ENCODE measurements at regions not wholly inside any gene's neighbourhood (a gene's known extent, or its start where the extent isn't known, plus 50 kb on each side); places are given as distances from the start of the nearest gene placed in this dataset.

DNA sequence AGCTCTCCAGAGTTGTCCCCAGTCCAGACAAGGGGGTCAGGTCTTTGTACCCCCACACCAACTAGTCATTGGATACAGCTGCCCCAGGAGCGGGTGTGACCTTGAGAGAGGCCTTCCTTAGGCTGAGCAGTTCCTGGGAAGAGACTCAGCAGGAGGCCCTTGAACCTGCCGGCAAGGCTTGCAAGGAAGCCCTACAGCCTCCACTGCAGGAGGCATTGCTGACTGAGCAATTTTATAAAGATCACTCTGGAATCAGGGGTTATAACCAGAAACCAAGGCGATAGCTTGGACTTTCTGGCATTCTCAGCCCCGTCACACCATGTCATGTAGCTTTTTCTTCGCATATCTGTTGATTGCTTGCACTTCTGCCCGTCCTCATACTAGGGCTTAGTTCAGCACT is 291.3 kb upstream of the CRY1 start:
- Histone ChIP-seq H3K36me3 (ENCODE audit: insufficient read depth, low read length) (no peaks in the 10 kb centered on the region), H3K27me3 (ENCODE audit: insufficient read depth, low read length) (no peaks in the 10 kb centered on the region), H3K9me2 (ENCODE audit: low read depth, low read length) (no peaks in the 10 kb centered on the region), H3K9ac (ENCODE audit: low read length) (no peak overlapping the region), H3K79me2 (ENCODE audit: insufficient read depth, low read length) (no peaks in the 10 kb centered on the region), H3K4me2 (ENCODE audit: low read length) (no peak overlapping the region), H3K27ac (ENCODE audit: low read depth, low read length, poor library complexity, severe bottlenecking) (no peak overlapping the region), H4K20me1 (ENCODE audit: insufficient read depth, low read length) (no peaks in the 10 kb centered on the region), H2AFZ (ENCODE audit: low read length) (no peak overlapping the region), H3K4me3 (ENCODE audit: low read depth, low read length, poor library complexity, severe bottlenecking) (no peak overlapping the region), H3K9me3 (ENCODE audit: low read length) (no peaks in the 10 kb centered on the region), H3K4me1 (ENCODE audit: insufficient read depth, low read length, severe bottlenecking) (no peaks in the 10 kb centered on the region), H3F3A (ENCODE audit: insufficient read depth, low read length) (no peaks in the 10 kb centered on the region)
- TF ChIP-seq, protein P1, sequence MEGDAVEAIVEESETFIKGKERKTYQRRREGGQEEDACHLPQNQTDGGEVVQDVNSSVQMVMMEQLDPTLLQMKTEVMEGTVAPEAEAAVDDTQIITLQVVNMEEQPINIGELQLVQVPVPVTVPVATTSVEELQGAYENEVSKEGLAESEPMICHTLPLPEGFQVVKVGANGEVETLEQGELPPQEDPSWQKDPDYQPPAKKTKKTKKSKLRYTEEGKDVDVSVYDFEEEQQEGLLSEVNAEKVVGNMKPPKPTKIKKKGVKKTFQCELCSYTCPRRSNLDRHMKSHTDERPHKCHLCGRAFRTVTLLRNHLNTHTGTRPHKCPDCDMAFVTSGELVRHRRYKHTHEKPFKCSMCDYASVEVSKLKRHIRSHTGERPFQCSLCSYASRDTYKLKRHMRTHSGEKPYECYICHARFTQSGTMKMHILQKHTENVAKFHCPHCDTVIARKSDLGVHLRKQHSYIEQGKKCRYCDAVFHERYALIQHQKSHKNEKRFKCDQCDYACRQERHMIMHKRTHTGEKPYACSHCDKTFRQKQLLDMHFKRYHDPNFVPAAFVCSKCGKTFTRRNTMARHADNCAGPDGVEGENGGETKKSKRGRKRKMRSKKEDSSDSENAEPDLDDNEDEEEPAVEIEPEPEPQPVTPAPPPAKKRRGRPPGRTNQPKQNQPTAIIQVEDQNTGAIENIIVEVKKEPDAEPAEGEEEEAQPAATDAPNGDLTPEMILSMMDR (IDR thresholded peaks at IDR 0.05; ENCODE audit: low read length), result no peak
- TF ChIP-seq EZH2 (IDR thresholded peaks at IDR 0.05; ENCODE audit: borderline replicate concordance, low read length), result no peak

DNA sequence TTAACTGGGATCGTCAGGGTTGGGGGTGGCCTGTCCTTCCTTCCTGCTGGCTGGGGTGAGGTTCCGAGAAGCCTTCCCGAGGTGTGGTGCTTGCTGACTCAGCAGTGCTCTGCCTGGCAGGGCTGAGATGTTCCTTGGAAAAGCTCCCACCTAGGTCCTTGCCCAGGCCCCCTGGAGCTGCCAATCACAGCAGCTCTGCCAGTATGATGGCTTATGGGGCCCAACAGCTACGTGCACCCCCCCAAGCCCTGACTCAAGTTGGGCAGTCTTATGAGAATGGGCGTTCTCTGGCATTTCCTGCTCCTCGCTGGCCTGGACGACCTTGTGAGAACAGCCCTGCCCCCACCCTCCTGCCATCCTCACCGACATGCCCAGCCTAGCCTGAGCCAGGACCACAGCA is 292.2 kb upstream of the CRY1 start:
- H3K36me3 ChIP-seq (ENCODE audit: insufficient read depth, low read length), result no peaks in the 10 kb centered on the region
- no peak overlapping the region for H3K27ac ChIP-seq (ENCODE audit: low read depth, low read length, poor library complexity, severe bottlenecking)
- no peak overlapping the region for H3K4me2 ChIP-seq (ENCODE audit: low read length)
- no peaks in the 10 kb centered on the region for H3K9me2 ChIP-seq (ENCODE audit: low read depth, low read length)
- no peak overlapping the region for H3K4me3 ChIP-seq (ENCODE audit: low read depth, low read length, poor library complexity, severe bottlenecking)
- H3K4me1 ChIP-seq (ENCODE audit: insufficient read depth, low read length, severe bottlenecking), result no peaks in the 10 kb centered on the region
- H3K9me3 ChIP-seq (ENCODE audit: low read length), result no peaks in the 10 kb centered on the region
- TF ChIP-seq EZH2 (IDR thresholded peaks at IDR 0.05; ENCODE audit: borderline replicate concordance, low read length), result no peak
- TF ChIP-seq, protein P1 (IDR thresholded peaks at IDR 0.05; ENCODE audit: low read length), result no peak
- no peak overlapping the region for H3K9ac ChIP-seq (ENCODE audit: low read length)
- H4K20me1 ChIP-seq (ENCODE audit: insufficient read depth, low read length), result no peaks in the 10 kb centered on the region
- no peaks in the 10 kb centered on the region for H3F3A ChIP-seq (ENCODE audit: insufficient read depth, low read length)
- H3K27me3 ChIP-seq (ENCODE audit: insufficient read depth, low read length), result no peaks in the 10 kb centered on the region
- H3K79me2 ChIP-seq (ENCODE audit: insufficient read depth, low read length), result no peaks in the 10 kb centered on the region
- H2AFZ ChIP-seq (ENCODE audit: low read length), result no peak overlapping the region

DNA sequence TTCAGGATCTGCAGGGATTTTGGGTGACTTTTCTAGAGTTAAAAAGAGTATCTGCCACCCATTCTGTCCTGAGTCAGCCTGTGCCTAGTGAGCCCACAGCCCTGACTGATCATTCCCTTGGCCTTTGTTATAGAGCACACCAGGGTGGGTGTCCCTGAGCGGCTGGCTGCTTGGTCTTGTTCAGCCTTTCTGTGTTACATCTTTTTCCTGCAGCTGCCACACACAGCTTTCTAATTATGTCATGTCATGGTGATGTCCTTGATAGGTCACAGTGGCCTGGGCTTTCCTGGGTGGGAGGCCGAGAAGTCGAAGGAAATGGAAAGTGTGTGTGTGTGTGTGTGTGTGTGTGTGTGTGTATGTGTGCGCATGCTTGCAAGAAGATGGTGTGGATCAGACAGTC is 293.2 kb upstream of the CRY1 start:
- Histone ChIP-seq H3K27ac (ENCODE audit: low read depth, low read length, poor library complexity, severe bottlenecking) (no peak overlapping the region), H3K9me2 (ENCODE audit: low read depth, low read length) (no peaks in the 10 kb centered on the region), H3K4me2 (ENCODE audit: low read length) (no peak overlapping the region), H2AFZ (ENCODE audit: low read length) (no peak overlapping the region), H3F3A (ENCODE audit: insufficient read depth, low read length) (no peaks in the 10 kb centered on the region), H3K9ac (ENCODE audit: low read length) (no peak overlapping the region), H3K36me3 (ENCODE audit: insufficient read depth, low read length) (no peaks in the 10 kb centered on the region), H3K4me1 (ENCODE audit: insufficient read depth, low read length, severe bottlenecking) (no peaks in the 10 kb centered on the region), H3K79me2 (ENCODE audit: insufficient read depth, low read length) (no peaks in the 10 kb centered on the region), H3K27me3 (ENCODE audit: insufficient read depth, low read length) (no peaks in the 10 kb centered on the region), H3K9me3 (ENCODE audit: low read length) (no peaks in the 10 kb centered on the region), H3K4me3 (ENCODE audit: low read depth, low read length, poor library complexity, severe bottlenecking) (no peak overlapping the region), H4K20me1 (ENCODE audit: insufficient read depth, low read length) (no peaks in the 10 kb centered on the region)
- TF ChIP-seq EZH2 (IDR thresholded peaks at IDR 0.05; ENCODE audit: borderline replicate concordance, low read length), result no peak
- TF ChIP-seq, protein P1 (IDR thresholded peaks at IDR 0.05; ENCODE audit: low read length), result no peak

All from OCI-LY1 (cell line).